ENCODE measurements at regions not wholly inside any gene's neighbourhood (a gene's known extent, or its start where the extent isn't known, plus 50 kb on each side); places are given as distances from the start of the nearest gene placed in this dataset.

GRCh38 chr2:147092266-147092665 lies 752.6 kb upstream of the ACVR2A start:
- POLR2A ChIA-PET: no interaction called here
- TF ChIP-seq SIN3A (IDR thresholded peaks at IDR 0.05; ENCODE audit: borderline replicate concordance, insufficient read depth, low read depth, low read length) (no peak), REST (IDR thresholded peaks at IDR 0.05; ENCODE audit: insufficient read depth in 1 of 2, low read depth in 2 of 2, low read length in 1 of 2) (no peak), CTCF (IDR thresholded peaks at IDR 0.05) (no peak), TCF7L2 (IDR thresholded peaks at IDR 0.05; ENCODE audit: low read depth, low read length) (no peak), POLR2AphosphoS5 (IDR thresholded peaks at IDR 0.05; ENCODE audit: low read depth, low read length) (no peak)
- in situ Hi-C loops (cut with HindIII; ENCODE audit: low pct_unique_long_range_greater_than_20kb, low sequenced_read_pairs): no loop called here
- no peak for DNase-seq (ENCODE audit: low read depth, low spot score)
- Histone ChIP-seq H3K27me3 (ENCODE audit: control insufficient read depth, insufficient read depth, low read length) (no peaks in the 10 kb centered on the region), H3K36me3 (ENCODE audit: control insufficient read depth, insufficient read depth, low read length) (no peaks in the 10 kb centered on the region), H3K27ac (ENCODE audit: low read length) (no peak overlapping the region), H3K9me3 (ENCODE audit: control insufficient read depth, insufficient read depth, low read depth, low read length) (no peaks in the 10 kb centered on the region), H3K4me3 (ENCODE audit: low read depth in 2 of 2, low read length in 2 of 2) (no peak overlapping the region), H3K4me1 (ENCODE audit: control insufficient read depth, insufficient read depth, low read length) (no peaks in the 10 kb centered on the region)
- intact Hi-C loops (cut with micrococcal nuclease; ENCODE audit: unreplicated experiment): no loop called here
- no TSS peak for BruUV-seq (replicated peaks)
- ATAC-seq: no peak
- CTCF ChIA-PET: no interaction called here

- POLR2A ChIA-PET: no interaction called here
- in situ Hi-C loops (cut with HindIII; ENCODE audit: low pct_unique_long_range_greater_than_20kb, low sequenced_read_pairs) (no loop called here), intact Hi-C loops (cut with micrococcal nuclease; ENCODE audit: unreplicated experiment) (no loop called here)
- Histone ChIP-seq H3K27me3 (ENCODE audit: control insufficient read depth, insufficient read depth, low read length) (no peaks in the 10 kb centered on the region), H3K4me3 (ENCODE audit: low read depth in 2 of 2, low read length in 2 of 2) (no peak overlapping the region), H3K36me3 (ENCODE audit: control insufficient read depth, insufficient read depth, low read length) (no peaks in the 10 kb centered on the region), H3K4me1 (ENCODE audit: control insufficient read depth, insufficient read depth, low read length) (no peaks in the 10 kb centered on the region), H3K9me3 (ENCODE audit: control insufficient read depth, insufficient read depth, low read depth, low read length) (no peaks in the 10 kb centered on the region), H3K27ac (ENCODE audit: low read length) (no peak overlapping the region)
- BruUV-seq (replicated peaks): no TSS peak
- ATAC-seq: no peak
- DNase-seq (ENCODE audit: low read depth, low spot score): no peak
- TF ChIP-seq POLR2AphosphoS5 (IDR thresholded peaks at IDR 0.05; ENCODE audit: low read depth, low read length) (no peak), TCF7L2 (IDR thresholded peaks at IDR 0.05; ENCODE audit: low read depth, low read length) (no peak), CTCF (IDR thresholded peaks at IDR 0.05) (no peak), REST (IDR thresholded peaks at IDR 0.05; ENCODE audit: insufficient read depth in 1 of 2, low read depth in 2 of 2, low read length in 1 of 2) (no peak), SIN3A (IDR thresholded peaks at IDR 0.05; ENCODE audit: borderline replicate concordance, insufficient read depth, low read depth, low read length) (no peak)
- CTCF ChIA-PET: no interaction called here
These were observed 753.4 kb upstream of the ACVR2A start for GRCh38 chr2:147091448-147091847.
